ENCODE measurements at regions not wholly inside any gene's neighbourhood (a gene's known extent, or its start where the extent isn't known, plus 50 kb on each side); places are given as distances from the start of the nearest gene placed in this dataset.
A peak's percentile ranks its signal among the peaks of the same experiment; 100 is the strongest.
"Not testable (repeated sequence)": the region's sequence is repeated elsewhere in the genome, so short reads cannot be mapped to it uniquely, and the experiment has no call there.

GRCh38 chr18:14460364-14460763 is 83.0 kb downstream of the POTEC start:
- DNase-seq; intact Hi-C loops (cut with DNase I): not testable (repeated sequence)
- 85 to 88% methylated on average over 9 to 17 of the region's 17 CpGs for WGBS, 2 donors

GRCh38 chr18:14459826-14460225 is 83.6 kb downstream of the POTEC start:
- H3K4me3 ChIP-seq; H3K36me3 ChIP-seq (replicated peaks in 1 of 2; ENCODE audit: insufficient read depth in 1 of 2, low read depth in 2 of 2); ATAC-seq; H3K9me3 ChIP-seq; H3K27me3 ChIP-seq; intact Hi-C loops (cut with DNase I); H3K27ac ChIP-seq; H3K4me1 ChIP-seq; DNase-seq: not testable (repeated sequence)
- 83% methylated on average over 21 of the region's 23 CpGs; no CpG with 5 or more reads in 1 of the 2 donors for WGBS, 2 donors

More at GRCh38 chr18:14460364-14460763, 83.0 kb downstream of the POTEC start:
- not testable (repeated sequence) for H3K4me3 ChIP-seq; H3K27me3 ChIP-seq; H3K9me3 ChIP-seq; H3K4me1 ChIP-seq; H3K27ac ChIP-seq; H3K36me3 ChIP-seq (replicated peaks in 1 of 2; ENCODE audit: insufficient read depth in 1 of 2, low read depth in 2 of 2); ATAC-seq

GRCh38 chr18:14458009-14458945 is 85.1 kb downstream of the POTEC start:
- H3K4me3 ChIP-seq: peak overlapping the region; percentile 11 to 27
- TF ChIP-seq CTCF (IDR thresholded peaks at IDR 0.05): peak in 6 of 7 experiments; percentile 55 to 79 (median 64)
- peak overlapping the region in 3 of 4 donors; percentile 43 to 63 (median 48) for H3K27ac ChIP-seq
- H3K27me3 ChIP-seq; H3K4me1 ChIP-seq; H3K9me3 ChIP-seq; intact Hi-C loops (cut with DNase I); H3K36me3 ChIP-seq (replicated peaks in 1 of 2; ENCODE audit: insufficient read depth in 1 of 2, low read depth in 2 of 2): not testable (repeated sequence)
- DNase-seq (peak; percentile 78 to 89 (median 85)), ATAC-seq (peak; percentile 38)
- 2% methylated on average over 54 of the region's 62 CpGs; no CpG with 5 or more reads in 1 of the 2 donors for WGBS, 2 donors

GRCh38 chr18:14450637-14451009 is 92.8 kb downstream of the POTEC start:
- WGBS, 2 donors: 0% methylated on average over 16 to 27 of the region's 46 CpGs
- Histone ChIP-seq H3K27ac (peak overlapping the region in 3 of 4 donors; percentile 70 to 95 (median 88)), H3K4me3 (peak overlapping the region in 1 of 2 donors; percentile 39)
- intact Hi-C loops (cut with DNase I); H3K36me3 ChIP-seq (replicated peaks in 1 of 2; ENCODE audit: insufficient read depth in 1 of 2, low read depth in 2 of 2); H3K27me3 ChIP-seq; H3K9me3 ChIP-seq; H3K4me1 ChIP-seq: not testable (repeated sequence)
- DNase-seq (peak in 3 of 4 donors; percentile 29 to 54 (median 39)), ATAC-seq (peak; percentile 38)
- TF ChIP-seq POLR2A (IDR thresholded peaks at IDR 0.05): peak in 2 of 3 donors; percentile 25 to 44

GRCh38 chr18:14449995-14450636 is 93.3 kb downstream of the POTEC start:
- H3K27me3 ChIP-seq; H3K36me3 ChIP-seq (replicated peaks in 1 of 2; ENCODE audit: insufficient read depth in 1 of 2, low read depth in 2 of 2); intact Hi-C loops (cut with DNase I); H3K9me3 ChIP-seq; H3K4me1 ChIP-seq: not testable (repeated sequence)
- H3K4me3 ChIP-seq: peak overlapping the region in 1 of 2 donors; percentile 39
- WGBS, 2 donors: 1% methylated on average over 48 of the region's 60 CpGs; no CpG with 5 or more reads in 1 of the 2 donors
- ATAC-seq (peak; percentile 97), DNase-seq (peak; percentile 40 to 78 (median 66))
- peak overlapping the region in 3 of 4 donors; percentile 70 to 95 (median 88) for H3K27ac ChIP-seq
- TF ChIP-seq POLR2A (IDR thresholded peaks at IDR 0.05) (peak; percentile 29 to 55 (median 30)), CTCF (IDR thresholded peaks at IDR 0.05) (peak in 3 of 7 experiments; percentile 20 to 59 (median 45))

- intact Hi-C loops (cut with DNase I); H3K36me3 ChIP-seq (replicated peaks in 1 of 2; ENCODE audit: insufficient read depth in 1 of 2, low read depth in 2 of 2); H3K27ac ChIP-seq; ATAC-seq; H3K4me3 ChIP-seq; H3K27me3 ChIP-seq; H3K9me3 ChIP-seq; DNase-seq; H3K4me1 ChIP-seq: not testable (repeated sequence)
- 87 to 100% methylated on average over 1 to 12 of the region's 12 CpGs for WGBS, 2 donors
These were observed 94.3 kb downstream of the POTEC start for GRCh38 chr18:14449062-14449461.

GRCh38 chr18:14447715-14448114 is 95.7 kb downstream of the POTEC start:
- H3K36me3 ChIP-seq (replicated peaks in 1 of 2; ENCODE audit: insufficient read depth in 1 of 2, low read depth in 2 of 2); H3K4me3 ChIP-seq; H3K9me3 ChIP-seq; ATAC-seq; H3K27me3 ChIP-seq; intact Hi-C loops (cut with DNase I); H3K27ac ChIP-seq; DNase-seq; H3K4me1 ChIP-seq: not testable (repeated sequence)
- 94 to 100% methylated on average over 1 to 4 of the region's 4 CpGs for WGBS, 2 donors

GRCh38 chr18:14435460-14435859 is 107.9 kb downstream of the POTEC start:
- ATAC-seq; DNase-seq; H3K36me3 ChIP-seq (replicated peaks in 1 of 2; ENCODE audit: insufficient read depth in 1 of 2, low read depth in 2 of 2); H3K27me3 ChIP-seq; H3K9me3 ChIP-seq; intact Hi-C loops (cut with DNase I); H3K4me3 ChIP-seq; H3K27ac ChIP-seq; H3K4me1 ChIP-seq: not testable (repeated sequence)
- WGBS, 2 donors: 62% methylated on average over 3 of the region's 4 CpGs; no CpG with 5 or more reads in 1 of the 2 donors

- H3K9me3 ChIP-seq; H3K4me1 ChIP-seq; intact Hi-C loops (cut with DNase I); H3K36me3 ChIP-seq (replicated peaks in 1 of 2; ENCODE audit: insufficient read depth in 1 of 2, low read depth in 2 of 2); ATAC-seq; H3K27me3 ChIP-seq; DNase-seq; H3K4me3 ChIP-seq; H3K27ac ChIP-seq: not testable (repeated sequence)
- WGBS, 2 donors: 84 to 86% methylated on average over 10 of the region's 10 CpGs
These were observed 111.0 kb downstream of the POTEC start for GRCh38 chr18:14432371-14432770.
